H9 (cell line): ENCODE measurements at regions not wholly inside any gene's neighbourhood (a gene's known extent, or its start where the extent isn't known, plus 50 kb on each side); places are given as distances from the start of the nearest gene placed in this dataset.

ENCODE experiments used
- DNase-seq: peaks from one replicate; pipeline ENCODE4 v3.0.0-alpha.2; 2017
- H2AFZ ChIP-seq: one replicate; pipeline ENCODE4 v1.6.1; 2013; ENCODE audit warnings: mild to moderate bottlenecking, low read length, control low read depth, moderate library complexity
- H2AK5ac ChIP-seq: 2 replicates; pipeline ENCODE4 v1.6.1; 2013; ENCODE audit warnings: low read length, control low read depth, mixed read lengths; ENCODE audit not compliant: insufficient read length
- H2BK120ac ChIP-seq: one replicate; pipeline ENCODE4 v1.6.1; 2013; ENCODE audit warnings: low read depth, mild to moderate bottlenecking, low read length, control low read depth, inconsistent platforms; ENCODE audit not compliant: poor library complexity, severe bottlenecking
- H2BK12ac ChIP-seq: 2 replicates; pipeline ENCODE4 v1.6.1; 2013; ENCODE audit warnings: low read length, control low read depth, mixed read lengths, low read depth; ENCODE audit not compliant: insufficient read length
- H2BK15ac ChIP-seq: 2 replicates; pipeline ENCODE4 v1.6.1; 2013; ENCODE audit warnings: low read depth, low read length, control low read depth
- H2BK20ac ChIP-seq: one replicate; pipeline ENCODE4 v1.6.1; 2013; ENCODE audit warnings: low read depth, mild to moderate bottlenecking, low read length, control low read depth, inconsistent platforms; ENCODE audit not compliant: poor library complexity, severe bottlenecking
- H2BK5ac ChIP-seq: 2 replicates; pipeline ENCODE4 v1.6.1; 2013; ENCODE audit warnings: low read length, control low read depth, mixed read lengths; ENCODE audit not compliant: insufficient read length
- H3K14ac ChIP-seq: 2 replicates; pipeline ENCODE4 v1.6.1; 2013; ENCODE audit warnings: low read length, control low read depth; ENCODE audit not compliant: insufficient read depth
- H3K18ac ChIP-seq: 2 replicates; pipeline ENCODE4 v1.6.1; 2013; ENCODE audit warnings: low read depth, mild to moderate bottlenecking, mixed read lengths, low read length, control low read depth; ENCODE audit not compliant: insufficient read length
- H3K23ac ChIP-seq: 2 replicates; pipeline ENCODE4 v1.6.1; 2013; ENCODE audit warnings: low read length, control low read depth, mixed read lengths, low read depth; ENCODE audit not compliant: insufficient read length
- H3K23me2 ChIP-seq: 2 replicates; pipeline ENCODE4 v1.6.1; 2013; ENCODE audit warnings: low read depth, mild to moderate bottlenecking, mixed read lengths, low read length, control low read depth; ENCODE audit not compliant: insufficient read length, poor library complexity, severe bottlenecking
- H3K27ac ChIP-seq: 2 replicates; pipeline ENCODE4 v1.5.1; 2013; ENCODE audit warnings: low read length, control low read depth, mixed read lengths, low read depth; ENCODE audit not compliant: insufficient read length
- H3K27me3 ChIP-seq: 2 replicates; pipeline ENCODE4 v1.6.1; 2013; ENCODE audit warnings: low read length, control low read depth, inconsistent platforms; ENCODE audit not compliant: insufficient read depth
- H3K4ac ChIP-seq: 2 replicates; pipeline ENCODE4 v1.6.1; 2013; ENCODE audit warnings: low read depth, mild to moderate bottlenecking, control low read depth, inconsistent platforms, low read length, moderate library complexity
- H3K4me1 ChIP-seq: 2 replicates; pipeline ENCODE4 v1.6.1; 2013; ENCODE audit warnings: low read length, control low read depth, inconsistent platforms; ENCODE audit not compliant: insufficient read depth
- H3K4me2 ChIP-seq: 2 replicates; pipeline ENCODE4 v1.6.1; 2013; ENCODE audit warnings: low read length, control low read depth, mixed read lengths; ENCODE audit not compliant: insufficient read length, insufficient read depth
- H3K56ac ChIP-seq: 2 replicates; pipeline ENCODE4 v1.6.1; 2013; ENCODE audit warnings: low read depth, mild to moderate bottlenecking, mixed read lengths, low read length, control low read depth; ENCODE audit not compliant: insufficient read length
- H3K79me1 ChIP-seq: 2 replicates; pipeline ENCODE4 v1.6.1; 2013; ENCODE audit warnings: low read depth, mild to moderate bottlenecking, moderate library complexity, low read length, control low read depth, inconsistent platforms; ENCODE audit not compliant: insufficient read depth, poor library complexity, severe bottlenecking
- H3K79me2 ChIP-seq: 2 replicates; pipeline ENCODE4 v1.6.1; 2013; ENCODE audit warnings: low read length, control low read depth, inconsistent platforms; ENCODE audit not compliant: insufficient read depth
- H3K9ac ChIP-seq: 2 replicates; pipeline ENCODE4 v1.6.1; 2013; ENCODE audit warnings: low read length, control low read depth, mixed read lengths; ENCODE audit not compliant: insufficient read length; ENCODE audit errors: extremely low read depth
- H3K9me3 ChIP-seq: one replicate; pipeline ENCODE4 v1.6.1; 2013; ENCODE audit warnings: low read depth, low read length, inconsistent platforms; ENCODE audit not compliant: control insufficient read depth
- H3T11ph ChIP-seq: one replicate; pipeline ENCODE4 v1.6.1; 2013; ENCODE audit warnings: mild to moderate bottlenecking, low read length, control low read depth, inconsistent platforms
- H4K20me1 ChIP-seq: one replicate; pipeline ENCODE4 v1.6.1; 2013; ENCODE audit not compliant: control insufficient read depth, insufficient read length, insufficient read depth
- H4K5ac ChIP-seq: 2 replicates; pipeline ENCODE4 v1.6.1; 2013; ENCODE audit warnings: low read depth, mild to moderate bottlenecking, mixed read lengths, low read length, control low read depth; ENCODE audit not compliant: insufficient read length
- H4K8ac ChIP-seq: replicated peaks from 2 replicates; pipeline ENCODE4 v1.6.1; 2013; ENCODE audit warnings: low read length, control low read depth, mixed read lengths, low read depth; ENCODE audit not compliant: insufficient read length
- H4K91ac ChIP-seq: 2 replicates; pipeline ENCODE4 v1.6.1; 2013; ENCODE audit warnings: low read depth, mild to moderate bottlenecking, moderate library complexity, mixed read lengths, low read length, control low read depth; ENCODE audit not compliant: insufficient read length
- H3K27ac Mint-ChIP-seq, 3 experiments: 2 replicates in 2 of 3; 3 replicates in 1 of 3; pipeline ENCODE4 v1.8.0; 2020 to 2021; ENCODE audit warnings: mixed read lengths in 3 of 3, mild to moderate bottlenecking in 1 of 3, moderate library complexity in 1 of 3
- H3K27me3 Mint-ChIP-seq: 2 replicates; pipeline ENCODE4 v1.8.0; 2021; ENCODE audit warnings: low read depth, mild to moderate bottlenecking, moderate library complexity, mixed read lengths
- H3K36me3 Mint-ChIP-seq, 3 experiments: 2 replicates in 2 of 3; 3 replicates in 1 of 3; pipeline ENCODE4 v1.8.0; 2020 to 2021; ENCODE audit warnings: low read depth in 3 of 3, mixed read lengths in 3 of 3; ENCODE audit not compliant: insufficient read depth in 1 of 3
- H3K4me1 Mint-ChIP-seq, 2 experiments: 2 replicates each; pipeline ENCODE4 v1.8.0; 2020; ENCODE audit warnings: mixed read lengths in 2 of 2
- H3K4me3 Mint-ChIP-seq, 2 experiments: 2 replicates in 1 of 2; 3 replicates in 1 of 2; pipeline ENCODE4 v1.8.0; 2020 to 2021; ENCODE audit warnings: mild to moderate bottlenecking in 2 of 2, mixed read lengths in 2 of 2, moderate library complexity in 1 of 2
- H3K9me3 Mint-ChIP-seq, 2 experiments: 2 replicates in 1 of 2; 3 replicates in 1 of 2; pipeline ENCODE4 v1.8.0; 2020; ENCODE audit warnings: mild to moderate bottlenecking in 2 of 2, mixed read lengths in 2 of 2, moderate library complexity in 1 of 2
- WGBS: extraction: QIAGEN DNeasy Blood & Tissue Kit; methylation state at CpG from one replicate; pipeline ENCODE4 v1.1.7; 2013; ENCODE audit warnings: missing lambda C conversion rate, low lambda C conversion rate, mixed read lengths; ENCODE audit not compliant: insufficient read length; ENCODE audit errors: extremely low coverage; 5-methylcytosine and 5-hydroxymethylcytosine counted together
- TF ChIP-seq, protein P1 (sequence below): fragments of 200-600 bp; sonication (generic); conservative IDR thresholded peaks from 3 replicates; pipeline ENCODE4 v1.8.0; 2021; ENCODE audit warnings: antibody characterized with exemption, mild to moderate bottlenecking

GRCh38 chr9:110133608-110134210 is 74.2 kb downstream of the C9orf152 start:
- Histone ChIP-seq H3K27ac (no peak overlapping the region), H2BK12ac (no peak overlapping the region), H4K5ac (no peak overlapping the region), H4K91ac (no peak overlapping the region), H2AFZ (no peak overlapping the region), H2BK20ac (no peak overlapping the region), H3K27me3 (no peaks in the 10 kb centered on the region), H3K23ac (no peak overlapping the region), H3T11ph (no peak overlapping the region), H4K8ac (no peak overlapping the region), H3K4me1 (peaks cover 24% of the 10 kb centered on the region), H3K56ac (no peak overlapping the region), H4K20me1 (no peaks in the 10 kb centered on the region), H2BK5ac (no peak overlapping the region), H3K23me2 (peaks cover 3% of the 10 kb centered on the region), H3K79me1 (no peaks in the 10 kb centered on the region), H3K4me2 (no peak overlapping the region), H2BK120ac (no peak overlapping the region), H3K9ac (no peak overlapping the region), H3K18ac (no peak overlapping the region), H2BK15ac (no peak overlapping the region), H3K79me2 (no peaks in the 10 kb centered on the region), H2AK5ac (no peak overlapping the region), H3K4ac (no peak overlapping the region), H3K14ac (no peak overlapping the region), H3K9me3 (no peaks in the 10 kb centered on the region)
- TF ChIP-seq, protein P1, sequence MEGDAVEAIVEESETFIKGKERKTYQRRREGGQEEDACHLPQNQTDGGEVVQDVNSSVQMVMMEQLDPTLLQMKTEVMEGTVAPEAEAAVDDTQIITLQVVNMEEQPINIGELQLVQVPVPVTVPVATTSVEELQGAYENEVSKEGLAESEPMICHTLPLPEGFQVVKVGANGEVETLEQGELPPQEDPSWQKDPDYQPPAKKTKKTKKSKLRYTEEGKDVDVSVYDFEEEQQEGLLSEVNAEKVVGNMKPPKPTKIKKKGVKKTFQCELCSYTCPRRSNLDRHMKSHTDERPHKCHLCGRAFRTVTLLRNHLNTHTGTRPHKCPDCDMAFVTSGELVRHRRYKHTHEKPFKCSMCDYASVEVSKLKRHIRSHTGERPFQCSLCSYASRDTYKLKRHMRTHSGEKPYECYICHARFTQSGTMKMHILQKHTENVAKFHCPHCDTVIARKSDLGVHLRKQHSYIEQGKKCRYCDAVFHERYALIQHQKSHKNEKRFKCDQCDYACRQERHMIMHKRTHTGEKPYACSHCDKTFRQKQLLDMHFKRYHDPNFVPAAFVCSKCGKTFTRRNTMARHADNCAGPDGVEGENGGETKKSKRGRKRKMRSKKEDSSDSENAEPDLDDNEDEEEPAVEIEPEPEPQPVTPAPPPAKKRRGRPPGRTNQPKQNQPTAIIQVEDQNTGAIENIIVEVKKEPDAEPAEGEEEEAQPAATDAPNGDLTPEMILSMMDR, result no peak
- Mint-ChIP-seq H3K27ac (peak overlapping the region in 2 of 3 experiments; percentile 19 to 86; a peak in 2 of 7 replicates), H3K4me1 (peaks cover 41 to 47% of the 10 kb centered on the region in 2 experiments), H3K4me3 (no peak overlapping the region), H3K9me3 (no peaks in the 10 kb centered on the region), H3K27me3 (no peaks in the 10 kb centered on the region), H3K36me3 (peaks cover 18 to 25% (median 24%) of the 10 kb centered on the region in 3 experiments)
- no CpG with 5 or more reads among the region's 4 CpGs for WGBS
- DNase-seq, result no peak
